GM18505 (cell line): ENCODE measurements at regions not wholly inside any gene's neighbourhood (a gene's known extent, or its start where the extent isn't known, plus 50 kb on each side); places are given as distances from the start of the nearest gene placed in this dataset.
"Not testable (repeated sequence)": the region's sequence is repeated elsewhere in the genome, so short reads cannot be mapped to it uniquely, and the experiment has no call there.

Experiments
- ATAC-seq: cut with Tn5 transposase; IDR thresholded peaks from one replicate; pipeline ENCODE4 v1.9.1; 2021; ENCODE audit not compliant: unreplicated experiment
- POLR2A ChIP-seq: IDR thresholded peaks from 4 replicates; pipeline ENCODE4 v1.6.1; 2011; ENCODE audit warnings: borderline replicate concordance; ENCODE audit not compliant: insufficient read depth, insufficient read length; ENCODE audit errors: extremely low read depth

DNA sequence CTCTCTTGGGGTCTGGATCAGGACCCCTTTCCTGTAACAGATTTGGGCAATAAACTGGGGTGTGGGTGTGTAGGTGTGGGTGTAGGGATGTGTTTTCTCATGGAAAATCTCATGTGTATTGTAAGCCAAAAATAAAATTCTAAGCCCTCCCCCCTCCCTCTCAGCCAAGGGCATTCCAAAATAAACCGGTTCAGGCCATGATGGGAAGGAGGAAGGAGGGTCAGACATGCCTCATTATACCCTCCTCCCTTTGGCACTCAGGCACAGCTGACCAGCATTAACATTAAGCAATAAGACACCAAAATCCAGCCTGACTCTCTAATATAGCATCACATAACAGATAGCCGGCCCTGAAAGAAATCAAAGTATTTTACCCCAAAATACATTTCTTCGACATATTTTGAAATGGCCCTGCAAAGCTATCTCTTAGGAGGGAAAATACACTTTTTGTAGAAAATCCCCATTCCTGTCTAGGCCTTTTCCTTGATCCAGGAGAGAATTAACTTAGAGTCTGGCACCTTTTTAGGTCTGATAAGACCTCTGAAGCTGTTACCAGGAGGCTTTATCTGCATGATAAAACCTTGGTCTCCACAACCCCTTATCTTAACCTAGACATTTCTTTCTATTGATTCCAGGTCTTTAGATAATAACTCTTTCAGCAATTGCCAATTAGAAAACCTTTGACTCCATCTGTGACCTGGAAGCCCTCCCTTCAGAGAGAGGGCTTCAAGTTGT is 128.7 kb upstream of the COL5A2 start:
- no peak for ATAC-seq

DNA sequence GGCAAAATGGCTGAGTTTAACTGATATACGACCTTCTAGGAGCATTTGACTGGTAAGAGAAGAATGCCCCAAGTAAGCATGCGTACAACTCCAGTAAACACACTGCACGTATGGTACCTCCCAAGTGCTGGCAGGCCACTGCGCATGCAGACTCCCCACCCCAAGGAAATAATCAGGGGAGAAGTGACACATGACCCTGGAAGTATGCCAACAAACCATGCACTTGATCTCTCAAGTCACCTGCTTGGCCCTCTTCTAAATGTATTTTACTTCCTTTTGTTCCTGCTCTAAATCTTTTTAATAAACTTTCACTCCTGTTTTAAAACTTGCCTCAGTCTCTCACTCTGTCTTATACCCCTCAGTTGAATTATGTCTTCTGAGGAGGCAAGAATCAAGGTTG is 129.8 kb upstream of the COL5A2 start:
- TF ChIP-seq POLR2A = no peak
- no peak for ATAC-seq

More for the DNA sequence above, 128.7 kb upstream of the COL5A2 start:
- no peak for TF ChIP-seq POLR2A

DNA sequence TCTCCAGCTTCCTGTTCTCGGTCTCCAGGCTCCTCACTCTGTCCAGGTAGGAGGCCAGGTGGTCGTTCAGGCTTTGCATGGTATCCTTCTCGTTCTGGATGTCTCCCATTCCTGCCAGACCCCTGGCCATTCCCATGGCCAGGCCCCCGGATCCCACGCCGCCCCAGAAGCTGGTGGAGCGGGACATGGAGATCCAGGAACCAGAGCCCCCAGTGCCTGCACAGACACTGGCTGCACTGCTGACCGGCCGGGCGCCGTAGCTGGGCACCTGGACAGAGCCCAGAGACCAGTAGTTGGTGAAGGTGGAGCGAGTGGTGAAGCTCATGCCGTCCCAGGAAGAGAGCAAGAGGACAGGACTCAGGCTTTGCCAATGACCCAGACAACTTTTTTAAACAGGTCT is 129.1 kb upstream of the WDR75 start:
- no peak for TF ChIP-seq POLR2A
- ATAC-seq = no peak

DNA sequence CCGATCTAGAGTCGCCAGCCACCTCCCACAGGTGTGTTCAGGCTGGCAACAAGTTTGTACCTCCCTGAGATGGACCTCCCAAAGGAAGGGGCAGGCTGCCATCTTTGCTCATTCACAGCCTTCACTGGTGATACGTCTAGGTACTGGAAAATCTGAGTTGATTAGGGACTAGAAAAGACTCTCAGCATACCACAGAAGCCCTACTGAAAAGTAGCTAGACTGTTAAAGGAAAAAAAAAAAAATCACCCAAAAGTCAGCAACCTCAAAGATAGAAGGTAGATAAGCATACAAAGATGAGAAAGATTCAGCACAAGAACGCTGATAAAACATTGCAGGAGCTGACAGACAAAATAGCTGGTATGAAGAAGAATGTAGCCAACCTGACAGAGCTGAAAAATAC is 128.6 kb upstream of the WDR75 start:
- TF ChIP-seq POLR2A = no peak
- ATAC-seq = no peak

DNA sequence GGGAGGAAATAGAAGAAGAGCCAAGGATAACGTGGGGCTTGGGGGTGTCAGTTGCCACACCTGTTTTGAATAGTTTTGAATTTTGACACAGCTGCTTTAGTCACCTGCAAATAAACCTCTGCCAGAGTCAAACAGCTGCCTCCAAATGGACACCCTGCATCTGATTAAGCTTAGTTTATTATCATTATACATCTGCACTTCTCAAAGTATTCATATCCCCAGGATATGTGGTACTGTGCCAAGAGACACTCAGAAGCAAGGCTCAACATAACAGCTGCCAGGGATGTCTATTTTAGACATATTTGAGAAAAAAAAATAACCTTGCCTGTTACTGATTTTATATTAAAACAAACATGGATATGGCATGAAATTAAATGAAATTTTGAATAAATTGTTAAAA is 122.5 kb upstream of the WDR75 start:
- ATAC-seq = no peak
- no peak for TF ChIP-seq POLR2A

DNA sequence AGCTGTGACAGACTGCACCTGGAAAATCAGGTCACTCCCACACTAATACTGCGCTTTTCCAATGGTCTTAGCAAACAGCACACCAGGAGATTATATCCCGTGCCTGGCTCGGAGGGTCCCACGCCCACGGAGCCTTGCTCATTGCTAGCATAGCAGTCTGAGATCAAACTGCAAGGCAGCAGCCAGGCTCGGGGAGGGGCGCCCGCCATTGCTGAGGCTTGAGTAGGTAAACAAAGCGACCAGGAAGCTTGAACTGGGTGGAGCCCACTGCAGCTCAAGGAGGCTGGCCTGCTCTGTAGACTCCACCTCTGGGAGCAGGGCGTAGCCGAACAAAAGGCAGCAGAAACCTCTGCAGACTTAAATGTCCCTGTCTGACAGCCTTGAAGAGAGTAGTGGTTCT is 121.8 kb upstream of the WDR75 start:
- not testable (repeated sequence) for ATAC-seq

DNA sequence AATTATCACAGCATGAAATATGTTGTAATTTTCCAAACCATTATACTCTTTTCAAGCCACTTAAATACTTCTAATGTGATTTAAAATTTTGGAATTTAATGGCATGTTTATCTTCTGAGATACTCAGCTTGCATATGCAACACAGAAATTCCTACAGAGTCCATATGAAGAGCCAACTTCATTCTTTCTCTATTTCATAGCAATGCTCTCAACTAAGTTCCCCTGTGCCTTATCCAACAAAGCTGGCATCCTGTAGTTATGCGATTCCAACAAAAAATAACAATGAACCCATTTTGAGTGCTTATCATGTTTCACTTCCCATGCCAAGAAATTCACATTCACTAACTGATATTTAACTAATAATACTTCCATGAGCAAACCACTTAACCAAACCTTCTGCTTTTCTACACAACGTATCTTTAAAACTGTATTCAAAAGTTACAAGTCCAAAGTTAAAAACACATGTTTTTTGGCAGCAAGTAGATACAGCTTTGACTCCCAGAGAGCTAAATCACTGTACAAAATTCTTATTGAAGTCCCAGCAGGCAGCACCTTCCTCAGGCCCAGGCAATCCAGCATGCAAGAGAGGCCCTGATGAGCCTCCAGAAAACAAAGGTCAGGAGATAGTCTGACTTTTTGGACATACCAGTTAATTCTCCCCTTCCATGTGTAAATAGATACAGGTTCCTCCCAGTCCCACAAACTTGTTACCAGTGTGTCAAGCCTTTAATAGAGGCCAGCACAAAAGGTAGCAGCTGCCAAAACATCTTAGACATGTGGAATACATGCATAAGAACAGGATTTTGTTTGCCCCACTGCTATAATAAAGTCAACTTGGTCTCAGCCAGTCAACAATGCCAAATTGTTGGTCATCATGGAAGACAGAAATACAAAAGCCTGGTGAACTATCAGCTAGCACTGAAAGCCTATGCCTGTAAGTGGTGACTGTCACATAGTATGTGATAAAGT is 113.1 kb upstream of the WDR75 start:
- no peak for ATAC-seq
- no peak for TF ChIP-seq POLR2A

DNA sequence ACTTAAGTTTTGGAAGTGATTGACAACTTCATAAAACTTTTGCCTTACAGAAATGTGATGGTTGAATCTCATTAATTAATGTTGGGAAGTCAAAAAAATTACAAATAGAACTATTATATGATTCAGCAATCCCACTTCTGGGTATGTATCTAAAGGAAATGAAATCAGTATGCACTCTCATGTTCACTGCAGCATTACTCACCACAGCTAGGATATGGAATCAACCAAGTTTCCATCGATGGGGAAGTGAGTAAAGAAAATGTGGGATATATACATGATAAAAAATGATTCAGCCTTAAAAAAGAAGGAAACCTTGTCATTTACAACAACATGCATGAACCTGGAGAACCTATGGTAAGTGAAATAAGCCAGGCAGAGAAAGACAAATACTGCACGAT is 112.4 kb upstream of the WDR75 start:
- TF ChIP-seq POLR2A = no peak
- no peak for ATAC-seq

DNA sequence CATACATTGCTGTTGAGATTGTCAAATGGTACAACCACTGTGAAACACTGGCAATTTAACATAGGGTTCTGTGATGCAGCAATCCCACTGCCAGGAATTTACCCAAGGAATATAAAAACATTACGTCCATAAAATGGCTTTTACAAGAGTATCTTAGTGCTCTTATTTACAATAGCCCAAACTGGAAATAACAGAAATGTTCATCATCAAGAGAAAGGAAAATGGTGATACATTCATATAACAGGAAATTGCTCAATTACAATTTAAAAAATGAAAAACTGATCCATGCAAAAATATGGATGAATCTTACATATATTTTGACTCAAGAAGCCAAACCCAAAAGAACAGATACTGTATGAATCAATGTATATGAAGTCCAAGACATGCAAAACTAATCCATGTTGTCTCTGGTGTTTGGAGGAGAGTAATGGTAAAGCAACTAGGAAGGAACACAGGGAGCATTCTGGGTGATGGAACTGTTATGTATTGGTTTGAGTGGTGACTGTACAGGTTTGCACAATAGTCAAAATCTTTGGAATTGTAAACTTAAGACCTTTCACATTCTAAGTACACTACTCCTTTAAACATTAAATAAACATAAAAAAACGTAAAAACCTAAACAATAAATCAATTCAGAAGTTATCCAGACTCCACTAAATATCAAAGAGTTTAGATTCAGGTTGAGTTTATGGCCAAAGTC is 104.8 kb upstream of the WDR75 start:
- no peak for TF ChIP-seq POLR2A
- ATAC-seq = no peak

DNA sequence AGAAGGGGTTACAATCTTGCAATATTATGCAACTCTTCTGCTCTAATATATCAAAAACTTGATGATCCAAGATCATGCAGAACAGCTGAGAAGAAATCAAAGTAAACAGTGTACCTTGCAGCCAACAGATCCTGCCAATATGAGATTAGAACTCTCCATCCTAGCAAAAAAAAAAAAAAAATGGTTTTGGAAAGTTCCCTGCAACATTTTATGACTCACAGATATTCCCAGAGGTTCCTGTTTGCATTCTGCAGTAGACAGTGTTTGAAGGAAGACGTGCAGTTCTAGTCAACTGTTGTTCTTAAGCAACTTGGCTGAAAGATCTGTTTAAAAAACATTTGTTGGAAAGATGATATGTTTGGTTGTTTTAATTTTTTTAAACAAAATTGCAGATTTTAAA is 103.6 kb upstream of the WDR75 start:
- TF ChIP-seq POLR2A = no peak
- ATAC-seq = no peak

DNA sequence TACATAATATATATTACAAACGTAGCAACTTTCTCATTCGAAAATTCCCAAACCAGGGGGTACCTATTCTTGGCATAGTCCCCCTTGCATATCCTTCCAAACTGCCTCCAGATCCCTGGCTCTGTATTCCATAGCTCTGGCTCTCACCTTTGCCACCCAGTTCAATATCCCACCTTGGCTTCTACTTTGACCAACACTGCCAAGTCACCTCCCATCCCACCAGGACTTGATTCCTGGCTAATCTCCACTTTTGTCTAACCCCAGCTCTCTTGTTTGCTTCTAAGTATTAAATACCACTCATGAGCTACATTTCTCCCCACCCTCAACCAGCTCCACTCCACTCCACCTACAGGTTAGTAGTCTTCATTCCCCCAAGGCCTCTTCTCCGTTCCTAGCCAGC is 103.2 kb upstream of the WDR75 start:
- TF ChIP-seq POLR2A = no peak
- ATAC-seq = no peak

DNA sequence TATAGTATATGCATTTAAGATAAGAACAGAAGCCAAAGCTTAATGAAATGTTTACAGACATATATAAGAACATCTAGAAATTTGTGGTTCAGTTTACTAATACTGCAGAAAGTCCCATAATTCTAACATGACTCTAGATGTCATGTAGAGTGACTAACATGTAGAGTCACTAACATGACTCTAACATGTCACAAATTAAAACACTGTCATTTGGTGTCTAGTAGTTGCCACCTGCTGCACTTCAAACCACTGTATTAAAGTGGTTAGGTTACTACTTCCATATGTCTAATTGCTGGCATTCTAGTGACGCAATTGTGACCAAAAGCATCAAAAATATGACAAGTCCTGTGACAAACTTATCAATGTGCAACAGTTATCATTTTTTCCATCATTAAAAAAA is 100.2 kb upstream of the WDR75 start:
- TF ChIP-seq POLR2A = no peak
- ATAC-seq = no peak

DNA sequence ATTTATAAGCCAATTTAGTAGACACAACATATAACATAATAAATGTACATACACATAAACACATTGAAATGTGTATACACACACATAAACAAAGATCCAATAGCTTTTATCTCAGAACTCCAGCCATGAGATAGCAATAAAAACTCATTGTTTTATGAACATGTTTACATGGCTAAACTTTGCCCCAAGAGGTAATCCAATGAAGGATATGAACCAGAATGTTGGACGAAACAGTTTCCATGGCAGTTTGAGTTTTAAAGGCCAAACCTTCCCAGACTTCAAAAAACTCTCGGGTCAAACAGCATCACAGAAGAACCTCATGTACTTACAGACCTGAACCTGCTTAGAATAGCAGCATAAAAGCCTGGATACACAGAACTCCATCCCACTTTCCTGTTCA is 97.2 kb upstream of the WDR75 start:
- no peak for TF ChIP-seq POLR2A
- no peak for ATAC-seq
